Effector memory CD4-positive, alpha-beta T cell (primary cell): ENCODE measurements at regions not wholly inside any gene's neighbourhood (a gene's known extent, or its start where the extent isn't known, plus 50 kb on each side); places are given as distances from the start of the nearest gene placed in this dataset.
"Not testable (repeated sequence)": the region's sequence is repeated elsewhere in the genome, so short reads cannot be mapped to it uniquely, and the experiment has no call there.

Experiments
- DNase-seq, 3 donors: peaks; one replicate each; pipeline ENCODE4 v3.0.0-alpha.2; 2020
- H3K27ac ChIP-seq: 2 replicates; pipeline ENCODE4 v1.7.0; 2013; ENCODE audit warnings: mild to moderate bottlenecking, low read length, moderate library complexity; ENCODE audit not compliant: insufficient read depth, poor library complexity, severe bottlenecking
- H3K27me3 ChIP-seq: replicated peaks from 2 replicates; pipeline ENCODE4 v1.7.0; 2013; ENCODE audit warnings: mild to moderate bottlenecking, low read length; ENCODE audit not compliant: insufficient read depth, control insufficient read depth, poor library complexity, severe bottlenecking
- H3K36me3 ChIP-seq: 2 replicates; pipeline ENCODE4 v1.7.0; 2013; ENCODE audit warnings: mild to moderate bottlenecking, low read length, moderate library complexity; ENCODE audit not compliant: control insufficient read depth, insufficient read depth
- H3K4me1 ChIP-seq: 2 replicates; pipeline ENCODE4 v1.7.0; 2013; ENCODE audit warnings: low read length, mild to moderate bottlenecking; ENCODE audit not compliant: control insufficient read depth, insufficient read depth, poor library complexity, severe bottlenecking
- H3K4me3 ChIP-seq: 2 replicates; pipeline ENCODE4 v1.7.0; 2013; ENCODE audit warnings: low read length, low read depth, mild to moderate bottlenecking; ENCODE audit not compliant: insufficient read depth, poor library complexity, severe bottlenecking
- H3K9me3 ChIP-seq: 2 replicates; pipeline ENCODE4 v1.7.0; 2013; ENCODE audit warnings: mild to moderate bottlenecking, low read length, moderate library complexity; ENCODE audit not compliant: control insufficient read depth

GRCh38 chr2:224217233-224217961 lies 178.3 kb upstream of the SERPINE2 start:
- no peak for DNase-seq
- Histone ChIP-seq H3K27ac (no peak overlapping the region), H3K36me3 (no peaks in the 10 kb centered on the region), H3K4me3 (no peak overlapping the region), H3K27me3 (no peaks in the 10 kb centered on the region), H3K4me1 (no peaks in the 10 kb centered on the region), H3K9me3 (no peaks in the 10 kb centered on the region)

GRCh38 chr2:224215611-224216010 lies 176.5 kb upstream of the SERPINE2 start:
- not testable (repeated sequence) for DNase-seq, H3K4me3 ChIP-seq, H3K27ac ChIP-seq, H3K27me3 ChIP-seq, H3K4me1 ChIP-seq, H3K9me3 ChIP-seq, H3K36me3 ChIP-seq

GRCh38 chr2:224213396-224213795 lies 174.3 kb upstream of the SERPINE2 start:
- no peaks in the 10 kb centered on the region for H3K9me3 ChIP-seq
- H3K4me1 ChIP-seq, result no peaks in the 10 kb centered on the region
- H3K27ac ChIP-seq, result no peak overlapping the region
- no peaks in the 10 kb centered on the region for H3K36me3 ChIP-seq
- H3K4me3 ChIP-seq, result no peak overlapping the region
- no peaks in the 10 kb centered on the region for H3K27me3 ChIP-seq
- DNase-seq, result no peak

GRCh38 chr2:224211791-224212190 lies 172.7 kb upstream of the SERPINE2 start:
- Histone ChIP-seq H3K36me3 (no peaks in the 10 kb centered on the region), H3K4me1 (no peaks in the 10 kb centered on the region), H3K9me3 (no peaks in the 10 kb centered on the region), H3K27me3 (no peaks in the 10 kb centered on the region), H3K27ac (no peak overlapping the region), H3K4me3 (no peak overlapping the region)
- DNase-seq, result no peak

- no peak for DNase-seq
- Histone ChIP-seq H3K36me3 (no peaks in the 10 kb centered on the region), H3K27ac (no peak overlapping the region)
These were observed 172.0 kb upstream of the SERPINE2 start for GRCh38 chr2:224211181-224211480.

GRCh38 chr2:224210286-224211180 lies 171.4 kb upstream of the SERPINE2 start:
- no peak overlapping the region for H3K27ac ChIP-seq
- H3K9me3 ChIP-seq, result no peaks in the 10 kb centered on the region
- no peaks in the 10 kb centered on the region for H3K4me1 ChIP-seq
- no peaks in the 10 kb centered on the region for H3K36me3 ChIP-seq
- no peaks in the 10 kb centered on the region for H3K27me3 ChIP-seq
- no peak overlapping the region for H3K4me3 ChIP-seq
- no peak for DNase-seq

More at GRCh38 chr2:224211181-224211480, 172.0 kb upstream of the SERPINE2 start:
- H3K9me3 ChIP-seq, result no peaks in the 10 kb centered on the region
- H3K27me3 ChIP-seq, result no peaks in the 10 kb centered on the region
- H3K4me3 ChIP-seq, result no peak overlapping the region
- no peaks in the 10 kb centered on the region for H3K4me1 ChIP-seq

- H3K27ac ChIP-seq, result no peak overlapping the region
- DNase-seq, result no peak
- H3K36me3 ChIP-seq, result no peaks in the 10 kb centered on the region
- no peaks in the 10 kb centered on the region for H3K9me3 ChIP-seq
- H3K4me1 ChIP-seq, result no peaks in the 10 kb centered on the region
- H3K4me3 ChIP-seq, result no peak overlapping the region
- no peaks in the 10 kb centered on the region for H3K27me3 ChIP-seq
These were observed 170.6 kb upstream of the SERPINE2 start for GRCh38 chr2:224209555-224210285.

- H3K4me1 ChIP-seq, result no peaks in the 10 kb centered on the region
- H3K27me3 ChIP-seq, result no peaks in the 10 kb centered on the region
- H3K27ac ChIP-seq, result no peak overlapping the region
- no peak for DNase-seq
- no peaks in the 10 kb centered on the region for H3K36me3 ChIP-seq
- no peak overlapping the region for H3K4me3 ChIP-seq
- no peaks in the 10 kb centered on the region for H3K9me3 ChIP-seq
These were observed 169.4 kb upstream of the SERPINE2 start for GRCh38 chr2:224208443-224208842.

- Histone ChIP-seq H3K27me3 (no peaks in the 10 kb centered on the region), H3K27ac (no peak overlapping the region), H3K4me3 (no peak overlapping the region), H3K36me3 (no peaks in the 10 kb centered on the region), H3K9me3 (no peaks in the 10 kb centered on the region), H3K4me1 (no peaks in the 10 kb centered on the region)
- no peak for DNase-seq
These were observed 168.9 kb upstream of the SERPINE2 start for GRCh38 chr2:224208007-224208406.

- H3K9me3 ChIP-seq, result no peaks in the 10 kb centered on the region
- DNase-seq, result no peak
These were observed 167.7 kb upstream of the SERPINE2 start for GRCh38 chr2:224206816-224207215.

More at GRCh38 chr2:224206816-224207215, 167.7 kb upstream of the SERPINE2 start:
- Histone ChIP-seq H3K27ac (no peak overlapping the region), H3K27me3 (no peaks in the 10 kb centered on the region), H3K36me3 (no peaks in the 10 kb centered on the region), H3K4me3 (no peak overlapping the region), H3K4me1 (no peaks in the 10 kb centered on the region)
